Ovary (tissue), 3 donors: ENCODE measurements at regions not wholly inside any gene's neighbourhood (a gene's known extent, or its start where the extent isn't known, plus 50 kb on each side); places are given as distances from the start of the nearest gene placed in this dataset.

Source experiments
- POLR2A ChIP-seq: fragments of 450-650 bp; IDR thresholded peaks from one replicate; pipeline ENCODE4 v1.6.1; 2017; ENCODE audit warnings: antibody characterized with exemption, mild to moderate bottlenecking, moderate library complexity
- TF ChIP-seq, protein P1 (sequence below), 3 donors: fragments of 450-650 bp in 2 of 3; fragments of 200-600 bp in 1 of 3; IDR thresholded peaks; one replicate each; pipeline versions ENCODE4 v1.5.1 to v1.8.0; 2016 to 2022; ENCODE audit warnings: antibody characterized with exemption in 3 of 3, mild to moderate bottlenecking in 1 of 3
- donor health status: DM: no; HTN: no; CAD: no.

DNA sequence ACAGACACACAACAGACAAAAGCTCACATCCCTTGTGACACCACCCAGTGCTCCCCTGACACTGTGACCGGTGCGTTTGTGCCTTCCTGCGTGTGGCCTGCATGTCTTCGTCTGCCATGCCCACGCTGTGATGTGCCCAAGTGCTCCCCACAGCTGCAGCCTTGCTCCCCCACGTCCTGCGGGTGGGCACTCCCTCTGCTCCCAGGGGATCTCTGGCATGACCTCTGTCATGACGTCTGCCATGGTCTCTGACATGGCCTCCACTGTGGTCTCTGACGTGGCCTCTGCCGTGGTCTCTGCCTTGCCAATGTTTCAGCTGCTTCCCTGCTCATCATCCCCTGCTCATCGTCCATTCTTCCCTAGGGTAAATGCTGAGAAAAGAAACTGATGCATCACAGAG, 200.9 kb downstream of the DLL1 start:
- TF ChIP-seq POLR2A, result no peak
- TF ChIP-seq, protein P1, sequence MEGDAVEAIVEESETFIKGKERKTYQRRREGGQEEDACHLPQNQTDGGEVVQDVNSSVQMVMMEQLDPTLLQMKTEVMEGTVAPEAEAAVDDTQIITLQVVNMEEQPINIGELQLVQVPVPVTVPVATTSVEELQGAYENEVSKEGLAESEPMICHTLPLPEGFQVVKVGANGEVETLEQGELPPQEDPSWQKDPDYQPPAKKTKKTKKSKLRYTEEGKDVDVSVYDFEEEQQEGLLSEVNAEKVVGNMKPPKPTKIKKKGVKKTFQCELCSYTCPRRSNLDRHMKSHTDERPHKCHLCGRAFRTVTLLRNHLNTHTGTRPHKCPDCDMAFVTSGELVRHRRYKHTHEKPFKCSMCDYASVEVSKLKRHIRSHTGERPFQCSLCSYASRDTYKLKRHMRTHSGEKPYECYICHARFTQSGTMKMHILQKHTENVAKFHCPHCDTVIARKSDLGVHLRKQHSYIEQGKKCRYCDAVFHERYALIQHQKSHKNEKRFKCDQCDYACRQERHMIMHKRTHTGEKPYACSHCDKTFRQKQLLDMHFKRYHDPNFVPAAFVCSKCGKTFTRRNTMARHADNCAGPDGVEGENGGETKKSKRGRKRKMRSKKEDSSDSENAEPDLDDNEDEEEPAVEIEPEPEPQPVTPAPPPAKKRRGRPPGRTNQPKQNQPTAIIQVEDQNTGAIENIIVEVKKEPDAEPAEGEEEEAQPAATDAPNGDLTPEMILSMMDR (IDR thresholded peaks at IDR 0.05), result no peak
